Neural cell (in vitro differentiated cells): ENCODE measurements at regions not wholly inside any gene's neighbourhood (a gene's known extent, or its start where the extent isn't known, plus 50 kb on each side); places are given as distances from the start of the nearest gene placed in this dataset.

Experiments
- H2AFZ ChIP-seq: fragments of 200-600, 300-800 bp; sonication (generic), shearing (Covaris generic); 2 replicates; pipeline ENCODE4 v1.6.0; 2014; ENCODE audit warnings: low read depth, mild to moderate bottlenecking, antibody characterized with exemption, low read length, moderate library complexity
- H3F3A ChIP-seq: fragments of 200-600 bp; shearing (Covaris generic); 2 replicates; pipeline ENCODE4 v1.6.1; 2016; ENCODE audit warnings: mild to moderate bottlenecking, moderate library complexity, mixed read lengths, antibody characterized with exemption, low read length; ENCODE audit not compliant: insufficient read depth, poor library complexity, severe bottlenecking
- H3K27ac ChIP-seq: fragments of 200-600, 300-800 bp; sonication (generic), shearing (Covaris generic); 2 replicates; pipeline ENCODE4 v1.5.1; 2014; ENCODE audit warnings: mild to moderate bottlenecking, low read length, moderate library complexity
- H3K27me3 ChIP-seq: fragments of 300-800, 200-600 bp; sonication (generic), shearing (Covaris generic); 2 replicates; pipeline ENCODE4 v1.6.0; 2014; ENCODE audit warnings: mild to moderate bottlenecking, low read depth, low read length, moderate library complexity; ENCODE audit not compliant: insufficient read depth
- H3K36me3 ChIP-seq: fragments of 300-800, 200-600 bp; sonication (generic), shearing (Covaris generic); 2 replicates; pipeline ENCODE4 v1.5.1; 2014; ENCODE audit warnings: mild to moderate bottlenecking, antibody characterized with exemption, low read length, moderate library complexity; ENCODE audit not compliant: insufficient read depth
- H3K4me2 ChIP-seq: fragments of 300-800, 200-600 bp; sonication (generic), shearing (Covaris generic); 2 replicates; pipeline ENCODE4 v1.6.0; 2014; ENCODE audit warnings: mild to moderate bottlenecking, low read length
- H3K4me3 ChIP-seq: fragments of 300-800, 200-600 bp; sonication (generic), shearing (Covaris generic); 2 replicates; pipeline ENCODE4 v1.5.1; 2014; ENCODE audit warnings: mild to moderate bottlenecking, low read length, moderate library complexity
- H3K79me2 ChIP-seq: fragments of 200-600 bp; shearing (Covaris generic); replicated peaks from 2 replicates; pipeline ENCODE4 v1.6.0; 2014; ENCODE audit warnings: mild to moderate bottlenecking, low read length, moderate library complexity; ENCODE audit not compliant: insufficient read depth
- H3K9ac ChIP-seq: fragments of 300-800, 200-600 bp; sonication (generic), shearing (Covaris generic); 2 replicates; pipeline ENCODE4 v1.6.1; 2016; ENCODE audit warnings: mild to moderate bottlenecking, low read length, mixed read lengths
- H3K9me2 ChIP-seq: fragments of 200-600 bp; shearing (Covaris generic); 2 replicates; pipeline ENCODE4 v1.6.1; 2016; ENCODE audit warnings: mild to moderate bottlenecking, low read length, mixed read lengths; ENCODE audit not compliant: insufficient read depth
- H3K9me3 ChIP-seq: fragments of 200-600, 300-800 bp; sonication (generic), shearing (Covaris generic); 2 replicates; pipeline ENCODE4 v1.6.1; 2016; ENCODE audit warnings: mild to moderate bottlenecking, mixed run types, low read length, moderate library complexity, mixed read lengths
- H4K20me1 ChIP-seq: fragments of 200-600 bp; shearing (Covaris generic); 2 replicates; pipeline ENCODE4 v1.6.1; 2016; ENCODE audit warnings: mild to moderate bottlenecking, mixed run types; ENCODE audit not compliant: insufficient read depth
- CTCF ChIP-seq: fragments of 450-650 bp; IDR thresholded peaks from 2 replicates; pipeline ENCODE4 v1.5.1; 2014; ENCODE audit warnings: antibody characterized with exemption, mild to moderate bottlenecking, moderate library complexity; ENCODE audit not compliant: poor library complexity, severe bottlenecking
- EP300 ChIP-seq: fragments of 450-650 bp; conservative IDR thresholded peaks from 2 replicates; pipeline ENCODE4 v1.6.1; 2014; ENCODE audit warnings: antibody characterized with exemption, mild to moderate bottlenecking, moderate library complexity; ENCODE audit not compliant: poor library complexity, severe bottlenecking
- EZH2 ChIP-seq: fragments of 200-600, 300-800 bp; shearing (Covaris generic), sonication (generic); IDR thresholded peaks from 2 replicates; pipeline ENCODE4 v1.6.1; 2014; ENCODE audit warnings: antibody characterized with exemption, low read length, borderline replicate concordance, mild to moderate bottlenecking; ENCODE audit not compliant: insufficient read depth, poor library complexity, severe bottlenecking
- MXI1 ChIP-seq: fragments of 450-650 bp; conservative IDR thresholded peaks from 2 replicates; pipeline ENCODE4 v1.6.1; 2014; ENCODE audit warnings: antibody characterized with exemption, mild to moderate bottlenecking; ENCODE audit not compliant: poor library complexity, severe bottlenecking
- POLR2AphosphoS5 ChIP-seq: IDR thresholded peaks from 2 replicates; pipeline ENCODE4 v1.6.1; 2012
- RAD21 ChIP-seq: fragments of 450-650 bp; conservative IDR thresholded peaks from 2 replicates; pipeline ENCODE4 v1.6.1; 2014; ENCODE audit warnings: antibody characterized with exemption, mild to moderate bottlenecking, moderate library complexity
- REST ChIP-seq: IDR thresholded peaks from 2 replicates; pipeline ENCODE4 v1.6.1; 2012; ENCODE audit warnings: borderline replicate concordance
- SMC3 ChIP-seq: fragments of 450-650 bp; conservative IDR thresholded peaks from 2 replicates; pipeline ENCODE4 v1.6.1; 2014; ENCODE audit warnings: antibody characterized with exemption, mild to moderate bottlenecking, moderate library complexity; ENCODE audit not compliant: poor library complexity
- TAF1 ChIP-seq: IDR thresholded peaks from 2 replicates; pipeline ENCODE4 v1.6.1; 2012; ENCODE audit warnings: low read depth

GRCh38 chr21:28374881-28375280 lies 617.8 kb downstream of the LTN1 start:
- H3K36me3 ChIP-seq, result no peaks in the 10 kb centered on the region
- H3F3A ChIP-seq, result no peaks in the 10 kb centered on the region
- H3K4me2 ChIP-seq, result no peak overlapping the region
- no peak overlapping the region for H3K4me3 ChIP-seq
- H3K79me2 ChIP-seq, result no peaks in the 10 kb centered on the region
- no peak overlapping the region for H3K27ac ChIP-seq
- no peaks in the 10 kb centered on the region for H3K9me3 ChIP-seq
- TF ChIP-seq REST, result no peak
- no peak for TF ChIP-seq CTCF
- no peak for TF ChIP-seq MXI1
- TF ChIP-seq SMC3, result no peak
- TF ChIP-seq TAF1, result no peak
- TF ChIP-seq EP300, result no peak
- TF ChIP-seq POLR2AphosphoS5, result no peak
- TF ChIP-seq EZH2, result no peak
- TF ChIP-seq RAD21, result no peak
- no peak overlapping the region for H3K9ac ChIP-seq
- H3K27me3 ChIP-seq, result no peaks in the 10 kb centered on the region
- H3K9me2 ChIP-seq, result no peaks in the 10 kb centered on the region
- H4K20me1 ChIP-seq, result no peaks in the 10 kb centered on the region
- H2AFZ ChIP-seq, result no peak overlapping the region

- Histone ChIP-seq H3K79me2 (no peaks in the 10 kb centered on the region), H3F3A (no peaks in the 10 kb centered on the region), H3K36me3 (no peaks in the 10 kb centered on the region), H3K4me2 (no peak overlapping the region), H3K27me3 (no peaks in the 10 kb centered on the region), H3K4me3 (no peak overlapping the region), H2AFZ (no peak overlapping the region), H4K20me1 (no peaks in the 10 kb centered on the region), H3K9ac (no peak overlapping the region), H3K9me2 (no peaks in the 10 kb centered on the region), H3K9me3 (no peaks in the 10 kb centered on the region), H3K27ac (no peak overlapping the region)
- no peak for TF ChIP-seq EP300
- no peak for TF ChIP-seq SMC3
- no peak for TF ChIP-seq POLR2AphosphoS5
- no peak for TF ChIP-seq RAD21
Measured at GRCh38 chr21:28371713-28372112, 621.0 kb downstream of the LTN1 start.

- no peak for TF ChIP-seq POLR2AphosphoS5
- no peak for TF ChIP-seq EZH2
- no peak for TF ChIP-seq CTCF
- TF ChIP-seq EP300, result no peak
- TF ChIP-seq SMC3, result no peak
- TF ChIP-seq REST, result no peak
- Histone ChIP-seq H3K4me3 (no peak overlapping the region), H3K36me3 (no peaks in the 10 kb centered on the region), H3F3A (no peaks in the 10 kb centered on the region), H3K27me3 (no peaks in the 10 kb centered on the region), H4K20me1 (no peaks in the 10 kb centered on the region), H3K9me2 (no peaks in the 10 kb centered on the region), H2AFZ (no peak overlapping the region), H3K79me2 (no peaks in the 10 kb centered on the region), H3K27ac (no peak overlapping the region), H3K4me2 (no peak overlapping the region), H3K9ac (no peak overlapping the region), H3K9me3 (no peaks in the 10 kb centered on the region)
Measured at GRCh38 chr21:28359300-28359699, 633.4 kb downstream of the LTN1 start.
